AG04449 (cell line): ENCODE measurements at regions not wholly inside any gene's neighbourhood (a gene's known extent, or its start where the extent isn't known, plus 50 kb on each side); places are given as distances from the start of the nearest gene placed in this dataset.
"Not testable (repeated sequence)": the region's sequence is repeated elsewhere in the genome, so short reads cannot be mapped to it uniquely, and the experiment has no call there.

ENCODE experiments used
- CTCF ChIA-PET: fragments of 350-600 bp; formaldehyde crosslinking; extraction: SDS; loops from one replicate; lab custom pipeline; 2021; ENCODE audit warnings: antibody characterized with exemption; lab: Yijun Ruan, JAX
- POLR2A ChIA-PET: fragments of 400-600, 350-600 bp; formaldehyde crosslinking; extraction: SDS; loops from one replicate; lab custom pipeline; 2020; ENCODE audit warnings: antibody characterized with exemption, inconsistent platforms; lab: Yijun Ruan, JAX
- DNase-seq: peaks from one replicate; pipeline ENCODE4 v3.0.0-alpha.2; 2010; ENCODE audit warnings: low read depth, low spot score
- H3K4me3 ChIP-seq: 2 replicates; pipeline ENCODE4 v1.5.1; 2011; ENCODE audit warnings: low read depth, mild to moderate bottlenecking, control low read depth, low read length
- TF ChIP-seq, protein P1 (sequence below): IDR thresholded peaks from one replicate; pipeline ENCODE4 v1.5.1; 2011; ENCODE audit warnings: mild to moderate bottlenecking, moderate library complexity, low read length, control low read depth, inconsistent platforms; ENCODE audit not compliant: insufficient read depth; ENCODE audit errors: missing control alignments

DNA sequence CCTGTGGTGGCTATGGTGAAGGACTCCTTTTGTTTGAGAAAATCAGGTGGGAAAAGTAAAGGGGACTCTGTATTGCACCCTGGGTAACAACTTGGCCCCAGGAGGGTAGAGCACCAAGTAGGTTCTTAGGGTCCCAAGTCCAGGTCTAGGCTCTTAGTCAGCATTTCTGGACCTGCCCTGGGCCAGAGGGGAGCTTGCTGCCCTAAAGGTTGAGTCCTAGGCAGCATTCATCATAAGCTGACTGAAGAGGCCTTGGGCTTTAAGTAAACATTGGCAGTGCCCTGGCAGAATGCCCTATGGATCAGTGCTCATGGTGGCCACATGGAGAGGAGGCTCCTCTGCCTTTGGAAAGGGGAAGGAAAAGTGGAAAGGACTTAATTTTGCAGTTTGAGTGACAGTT is 268.5 kb upstream of the CTNNB1 start:
- DNase-seq, result no peak
- TF ChIP-seq, protein P1, sequence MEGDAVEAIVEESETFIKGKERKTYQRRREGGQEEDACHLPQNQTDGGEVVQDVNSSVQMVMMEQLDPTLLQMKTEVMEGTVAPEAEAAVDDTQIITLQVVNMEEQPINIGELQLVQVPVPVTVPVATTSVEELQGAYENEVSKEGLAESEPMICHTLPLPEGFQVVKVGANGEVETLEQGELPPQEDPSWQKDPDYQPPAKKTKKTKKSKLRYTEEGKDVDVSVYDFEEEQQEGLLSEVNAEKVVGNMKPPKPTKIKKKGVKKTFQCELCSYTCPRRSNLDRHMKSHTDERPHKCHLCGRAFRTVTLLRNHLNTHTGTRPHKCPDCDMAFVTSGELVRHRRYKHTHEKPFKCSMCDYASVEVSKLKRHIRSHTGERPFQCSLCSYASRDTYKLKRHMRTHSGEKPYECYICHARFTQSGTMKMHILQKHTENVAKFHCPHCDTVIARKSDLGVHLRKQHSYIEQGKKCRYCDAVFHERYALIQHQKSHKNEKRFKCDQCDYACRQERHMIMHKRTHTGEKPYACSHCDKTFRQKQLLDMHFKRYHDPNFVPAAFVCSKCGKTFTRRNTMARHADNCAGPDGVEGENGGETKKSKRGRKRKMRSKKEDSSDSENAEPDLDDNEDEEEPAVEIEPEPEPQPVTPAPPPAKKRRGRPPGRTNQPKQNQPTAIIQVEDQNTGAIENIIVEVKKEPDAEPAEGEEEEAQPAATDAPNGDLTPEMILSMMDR, result no peak
- CTCF ChIA-PET, result no interaction called here
- POLR2A ChIA-PET, result no interaction called here
- no peak overlapping the region for H3K4me3 ChIP-seq

DNA sequence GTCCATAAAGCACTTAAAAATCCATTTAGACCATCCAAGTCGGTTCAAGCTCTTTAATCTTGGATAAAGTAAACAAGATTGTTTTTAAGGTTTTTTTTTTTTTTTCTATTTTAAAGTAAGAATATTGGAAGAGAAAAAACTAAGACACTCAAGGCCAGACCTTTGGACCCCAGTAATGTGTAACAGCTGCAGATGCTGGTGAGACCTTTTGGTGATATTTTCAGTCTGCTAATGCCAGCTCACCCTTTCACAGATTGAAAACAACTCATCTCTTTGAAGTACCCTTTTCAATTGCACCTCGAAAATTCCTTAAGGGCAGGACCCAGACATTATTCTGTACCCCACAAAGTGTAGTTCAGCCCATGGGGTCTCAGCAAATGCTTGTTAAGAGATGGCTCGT is 260.7 kb upstream of the CTNNB1 start:
- no peak overlapping the region for H3K4me3 ChIP-seq
- ChIA-PET CTCF (no interaction called here), POLR2A (no interaction called here)
- TF ChIP-seq, protein P1, result no peak
- DNase-seq, result no peak

DNA sequence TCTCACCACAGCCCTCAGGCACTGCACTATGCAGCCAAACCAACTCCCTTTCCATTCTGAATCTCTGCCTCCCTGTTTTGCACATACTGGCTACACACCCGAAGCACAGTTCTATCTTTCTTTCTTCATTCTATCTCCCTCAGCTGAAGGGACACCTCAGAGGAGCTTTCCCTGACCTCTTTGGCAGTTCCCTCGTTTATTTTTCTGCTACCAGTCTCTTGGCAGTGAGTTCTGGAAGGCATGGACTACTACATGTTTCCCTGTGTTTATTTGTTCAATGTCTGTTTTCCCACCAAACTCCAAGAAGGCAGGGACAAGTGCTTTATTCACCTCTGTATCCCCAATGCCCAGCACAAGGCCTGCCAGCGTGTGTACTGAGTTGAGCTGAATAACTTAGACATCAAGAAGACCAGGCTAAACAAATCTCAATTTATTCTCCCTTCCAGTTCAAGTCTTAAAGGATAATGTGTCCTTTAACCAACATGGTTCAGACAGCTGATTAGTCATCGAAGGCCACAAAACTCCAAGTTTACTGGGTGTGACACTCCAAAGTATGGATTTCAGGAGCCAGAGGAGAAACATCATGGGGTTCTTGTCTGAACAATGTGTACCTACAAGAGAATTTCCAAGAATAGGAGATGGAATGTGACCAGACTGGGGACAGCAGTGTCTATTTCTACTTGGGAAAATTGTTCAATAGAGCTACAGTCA is 260.1 kb upstream of the CTNNB1 start:
- TF ChIP-seq, protein P1, result no peak
- POLR2A ChIA-PET, result no interaction called here
- CTCF ChIA-PET, result no interaction called here
- H3K4me3 ChIP-seq, result no peak overlapping the region
- no peak for DNase-seq

DNA sequence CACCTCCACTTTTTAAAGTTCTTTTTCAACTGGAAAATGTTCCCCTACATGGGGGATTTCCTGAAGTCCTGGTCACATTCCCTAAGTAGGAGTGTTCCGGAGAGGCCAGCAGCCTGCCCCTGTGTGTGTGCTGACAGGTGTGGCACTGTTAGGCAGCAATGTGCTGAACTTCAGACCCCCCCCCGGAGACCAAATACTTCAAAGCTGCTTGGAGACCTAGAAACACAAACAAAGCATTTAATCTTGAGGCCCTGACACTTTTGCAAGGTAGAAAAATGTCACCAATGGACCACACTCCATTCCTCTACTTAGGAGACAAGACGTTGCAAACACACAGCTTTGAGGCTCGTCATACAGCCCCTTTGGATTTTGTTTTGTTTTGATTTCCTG is 259.6 kb upstream of the CTNNB1 start:
- TF ChIP-seq, protein P1, result no peak
- POLR2A ChIA-PET, result no interaction called here
- CTCF ChIA-PET, result no interaction called here
- H3K4me3 ChIP-seq, result no peak overlapping the region
- no peak for DNase-seq

DNA sequence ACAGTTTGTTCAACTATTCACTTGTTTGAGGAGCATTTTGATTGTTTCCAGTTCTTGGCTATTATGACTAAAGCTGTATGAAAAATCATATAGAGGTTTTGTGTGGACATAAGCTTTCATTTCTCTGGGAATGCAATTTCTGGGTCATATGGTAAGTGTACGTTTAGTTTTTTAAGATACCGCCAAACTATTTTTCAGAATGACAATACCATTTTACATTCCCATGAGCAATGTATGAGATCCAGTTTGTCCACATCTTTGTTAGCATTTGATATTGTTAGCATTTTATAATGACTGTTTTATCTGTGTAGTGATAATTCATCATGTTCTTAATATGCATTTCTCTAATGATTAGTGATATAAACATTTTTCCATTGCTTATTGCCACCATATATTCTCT is 258.7 kb upstream of the CTNNB1 start:
- no peak overlapping the region for H3K4me3 ChIP-seq
- TF ChIP-seq, protein P1, result no peak
- DNase-seq, result no peak
- CTCF ChIA-PET, result no interaction called here
- POLR2A ChIA-PET, result no interaction called here

DNA sequence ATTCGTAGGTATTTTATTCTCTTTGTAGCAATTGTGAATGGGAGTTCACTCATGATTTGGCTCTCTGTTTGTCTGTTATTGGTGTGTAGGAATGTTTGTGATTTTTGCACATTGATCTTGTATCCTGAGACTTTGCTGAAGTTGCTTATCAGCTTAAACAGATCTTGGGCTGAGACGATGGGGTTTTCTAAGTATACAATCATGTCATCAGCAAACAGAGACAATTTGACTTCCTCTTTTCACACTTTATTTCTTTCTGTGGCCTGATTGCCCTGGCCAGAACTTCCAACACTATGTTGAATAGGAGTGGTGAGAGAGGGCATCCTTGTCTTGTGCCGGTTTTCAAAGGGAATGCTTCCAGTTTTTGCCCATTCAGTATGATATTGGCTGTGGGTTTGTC is 252.3 kb upstream of the CTNNB1 start:
- CTCF ChIA-PET, DNase-seq, H3K4me3 ChIP-seq, POLR2A ChIA-PET: not testable (repeated sequence)

DNA sequence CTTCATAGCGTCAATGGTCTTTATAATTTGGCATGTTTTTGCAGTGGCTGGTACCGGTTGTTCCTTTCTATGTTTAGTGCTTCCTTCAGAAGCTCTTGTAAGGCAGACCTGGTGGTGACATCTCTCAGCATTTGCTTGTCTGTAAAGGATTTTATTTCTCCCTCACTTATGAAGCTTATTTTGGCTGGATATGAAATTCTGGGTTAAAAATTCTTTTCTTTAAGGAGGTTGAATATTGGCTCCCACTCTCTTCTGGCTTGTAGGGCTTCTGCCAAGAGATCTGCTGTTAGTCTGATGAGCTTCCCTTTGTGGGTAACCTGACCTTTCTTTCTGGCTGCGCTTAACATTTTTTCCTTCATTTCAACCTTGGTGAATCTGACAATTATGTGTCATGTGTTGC is 250.0 kb upstream of the CTNNB1 start:
- CTCF ChIA-PET, POLR2A ChIA-PET, DNase-seq, H3K4me3 ChIP-seq: not testable (repeated sequence)
